ENCODE measurements at regions not wholly inside any gene's neighbourhood (a gene's known extent, or its start where the extent isn't known, plus 50 kb on each side); places are given as distances from the start of the nearest gene placed in this dataset.
"Not testable (repeated sequence)": the region's sequence is repeated elsewhere in the genome, so short reads cannot be mapped to it uniquely, and the experiment has no call there.

GRCh38 chr1:213462374-213462773, 411.3 kb downstream of the RPS6KC1 start:
- H3K36me3 ChIP-seq (ENCODE audit: control insufficient read depth, insufficient read depth, low read length); H2AK9ac ChIP-seq (replicated peaks; ENCODE audit: low read depth, low read length, poor library complexity); intact Hi-C loops (cut with micrococcal nuclease); H3K9me1 ChIP-seq (ENCODE audit: insufficient read depth, low read length); H3K18ac ChIP-seq (ENCODE audit: low read depth, low read length); H2AFZ ChIP-seq (replicated peaks; ENCODE audit: low read length, poor library complexity); H4K5ac ChIP-seq (ENCODE audit: low read depth, low read length); H3K4ac ChIP-seq (ENCODE audit: low read depth, low read length); H3K79me1 ChIP-seq (ENCODE audit: low read depth in 1 of 2, low read length in 2 of 2); H2BK120ac ChIP-seq (ENCODE audit: low read depth, low read length); H3K27me3 ChIP-seq (ENCODE audit: control insufficient read depth, insufficient read depth, low read length); DNase-seq; BruUV-seq (replicated peaks); H2BK5ac ChIP-seq (ENCODE audit: low read depth, low read length, poor library complexity, severe bottlenecking); H3K4me1 ChIP-seq (ENCODE audit: control insufficient read depth, insufficient read depth, low read length); H3K56ac ChIP-seq (ENCODE audit: extremely low read depth, insufficient read depth, low read length); H2AK5ac ChIP-seq (ENCODE audit: low read depth, low read length); dilution Hi-C loops (cut with HindIII; ENCODE audit: low sequenced_read_pairs, unreplicated experiment); H3K4me2 ChIP-seq (ENCODE audit: low read depth, low read length); POLR2A ChIA-PET (ENCODE audit: unreplicated experiment); H2BK15ac ChIP-seq (ENCODE audit: low read depth, low read length); H2BK20ac ChIP-seq (ENCODE audit: low read depth, low read length); in situ Hi-C loops (cut with MboI; ENCODE audit: low sequenced_read_pairs); H4K8ac ChIP-seq (ENCODE audit: low read depth in 2 of 2, low read length in 2 of 2); H3K23ac ChIP-seq (ENCODE audit: low read depth, low read length); CTCF ChIA-PET; H3K14ac ChIP-seq (replicated peaks; ENCODE audit: low read depth, low read length); H4K91ac ChIP-seq (ENCODE audit: insufficient read depth, low read depth, low read length); H3K9ac ChIP-seq (ENCODE audit: low read depth, low read length); ATAC-seq (ENCODE audit: low read depth); H4K20me1 ChIP-seq (ENCODE audit: insufficient read depth, low read length); H3K4me3 ChIP-seq (ENCODE audit: insufficient read depth, low read depth, low read length); H3K9me3 ChIP-seq (ENCODE audit: control insufficient read depth, insufficient read depth, low read length); H3K27ac ChIP-seq (ENCODE audit: insufficient read depth, low read length): not testable (repeated sequence)
- no CpG with 5 or more reads among the region's 3 CpGs for WGBS, 2 experiments (ENCODE audit: extremely low coverage in 2 of 2, insufficient read length in 1 of 2)

All from IMR-90 (cell line).